Kidney (tissue), 13 donors: ENCODE measurements at regions not wholly inside any gene's neighbourhood (a gene's known extent, or its start where the extent isn't known, plus 50 kb on each side); places are given as distances from the start of the nearest gene placed in this dataset.

Source experiments
- DNase-seq, 5 donors: peaks; one replicate each; pipeline ENCODE4 v3.0.0-alpha.2; 2013 to 2020
- FAIRE-seq: peaks from 2 replicates; lab custom pipeline; 2012; peaks lifted over from hg19 to GRCh38; lab: Jason Lieb, UNC
- H3K27ac ChIP-seq, 2 donors: one replicate each; pipeline ENCODE4 v1.7.0; 2013; ENCODE audit warnings: low read depth in 2 of 2, low read length in 2 of 2, inconsistent platforms in 1 of 2
- H3K27me3 ChIP-seq: one replicate; pipeline ENCODE4 v1.7.1; 2013; ENCODE audit warnings: low read length, inconsistent platforms; ENCODE audit not compliant: control insufficient read depth, insufficient read depth
- H3K36me3 ChIP-seq, 3 donors: one replicate each; pipeline versions ENCODE4 v1.7.0 to v1.7.1; 2013; ENCODE audit warnings: low read length in 3 of 3, control low read depth in 1 of 3, inconsistent platforms in 1 of 3; ENCODE audit not compliant: insufficient read depth in 3 of 3, control insufficient read depth in 2 of 3
- H3K4me1 ChIP-seq, 3 donors: one replicate each; pipeline versions ENCODE4 v1.7.0 to v1.7.1; 2013; ENCODE audit warnings: low read length in 3 of 3, inconsistent platforms in 1 of 3, low read depth in 1 of 3; ENCODE audit not compliant: control insufficient read depth in 2 of 3, insufficient read depth in 2 of 3
- H3K4me3 ChIP-seq, 3 donors: one replicate each; pipeline versions ENCODE4 v1.7.0 to v1.8.1; 2013; ENCODE audit warnings: low read length in 3 of 3, control low read depth in 1 of 3, inconsistent platforms in 1 of 3
- H3K9ac ChIP-seq, 3 donors: one replicate each; pipeline versions ENCODE4 v1.7.0 to v1.7.1; 2013; ENCODE audit warnings: low read length in 3 of 3, control low read depth in 1 of 3, inconsistent platforms in 1 of 3
- H3K9me3 ChIP-seq, 3 donors: one replicate each; pipeline versions ENCODE4 v1.7.0 to v1.7.1; 2013; ENCODE audit warnings: low read length in 3 of 3, control low read depth in 1 of 3, inconsistent platforms in 1 of 3; ENCODE audit not compliant: control insufficient read depth in 2 of 3, insufficient read depth in 1 of 3
- CTCF ChIP-seq: IDR thresholded peaks from 3 replicates; pipeline ENCODE4 v1.5.1; 2012; ENCODE audit warnings: mild to moderate bottlenecking, moderate library complexity, borderline replicate concordance; ENCODE audit not compliant: insufficient read depth; ENCODE audit errors: extremely low read depth
- intact Hi-C: fragments of 100-400 bp; cut with DNase I; formaldehyde crosslinking; loops from one replicate; pipeline ENCODE4 v1.11.1; 2022
- donor health status: control.
- donor health status: control.
- donor health status: control.
- donor health status: control.
- donor health status: control.
- donor health status: DM: yes; HTN: yes; CAD: no.
- donor health status: Normal renal cell carcinoma (clear cell type).

DNA sequence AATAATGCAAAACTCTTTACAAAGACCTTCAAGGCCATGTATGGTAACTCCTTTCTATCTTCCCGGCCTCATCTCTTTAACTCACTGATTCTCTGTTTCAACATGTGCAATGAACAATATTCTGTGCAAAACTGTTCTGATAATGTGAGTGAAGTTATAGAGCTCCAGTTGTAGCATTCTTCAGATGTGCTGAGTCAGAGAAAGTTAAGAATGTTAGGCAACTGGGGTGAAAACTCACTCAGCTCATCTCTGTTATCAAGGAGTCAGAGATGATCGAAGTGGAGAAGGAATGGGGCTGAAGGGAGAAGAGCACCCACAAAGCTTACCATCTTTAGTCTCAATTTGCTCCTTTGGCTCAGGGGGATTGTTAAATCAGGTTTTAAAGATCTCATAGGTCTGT lies 344.7 kb upstream of the NPSR1 start:
- no peaks in the 10 kb centered on the region for H3K4me1 ChIP-seq
- H3K36me3 ChIP-seq: no peaks in the 10 kb centered on the region
- no peaks in the 10 kb centered on the region for H3K27me3 ChIP-seq
- H3K9ac ChIP-seq: no peak overlapping the region
- no peak for DNase-seq
- intact Hi-C loops: no loop called here
- no peak for TF ChIP-seq CTCF
- H3K9me3 ChIP-seq: peaks cover 0 to 4% (median 0%) of the 10 kb centered on the region in 3 donors
- FAIRE-seq: no peak
- H3K27ac ChIP-seq: no peak overlapping the region
- H3K4me3 ChIP-seq: no peak overlapping the region

- TF ChIP-seq CTCF: no peak
- no peak overlapping the region for H3K9ac ChIP-seq
- H3K4me1 ChIP-seq: no peaks in the 10 kb centered on the region
- H3K27ac ChIP-seq: no peak overlapping the region
- FAIRE-seq: no peak
- DNase-seq: no peak
- intact Hi-C loops: no loop called here
- no peak overlapping the region for H3K4me3 ChIP-seq
- peaks cover 0 to 4% (median 0%) of the 10 kb centered on the region in 3 donors for H3K9me3 ChIP-seq
- H3K36me3 ChIP-seq: no peaks in the 10 kb centered on the region
- H3K27me3 ChIP-seq: no peaks in the 10 kb centered on the region
These were observed 343.0 kb upstream of the NPSR1 start for GRCh38 chr7:34315032-34315431.

DNA sequence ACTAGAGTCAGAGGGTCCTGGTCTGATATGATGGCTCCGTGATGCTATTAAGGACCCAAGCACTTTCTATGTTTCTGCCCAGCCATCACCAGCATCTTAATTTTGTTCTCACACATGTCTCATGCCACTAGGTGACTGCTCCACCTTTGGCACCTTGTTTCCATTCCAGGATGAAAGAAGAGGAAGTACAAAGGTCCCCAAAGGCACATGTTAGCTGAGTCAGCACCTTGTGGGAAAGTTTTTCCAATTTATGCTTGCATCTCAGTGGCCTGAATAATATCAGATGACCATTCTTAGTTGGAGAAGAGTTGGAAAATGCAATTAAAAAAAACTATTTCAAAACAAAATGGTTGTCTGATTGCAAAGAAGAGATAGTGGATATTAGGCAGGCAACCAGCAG lies 341.0 kb upstream of the NPSR1 start:
- Histone ChIP-seq H3K27ac (no peak overlapping the region), H3K27me3 (no peaks in the 10 kb centered on the region), H3K9me3 (peaks cover 0 to 4% (median 0%) of the 10 kb centered on the region in 3 donors), H3K9ac (no peak overlapping the region), H3K4me3 (no peak overlapping the region), H3K4me1 (no peaks in the 10 kb centered on the region), H3K36me3 (no peaks in the 10 kb centered on the region)
- intact Hi-C loops: no loop called here
- DNase-seq (no peak), FAIRE-seq (no peak)
- no peak for TF ChIP-seq CTCF

GRCh38 chr7:34320412-34320811 lies 337.6 kb upstream of the NPSR1 start:
- no peak for TF ChIP-seq CTCF
- Histone ChIP-seq H3K27ac (no peak overlapping the region), H3K27me3 (no peaks in the 10 kb centered on the region), H3K9ac (no peak overlapping the region), H3K4me1 (no peaks in the 10 kb centered on the region), H3K36me3 (no peaks in the 10 kb centered on the region), H3K4me3 (no peak overlapping the region), H3K9me3 (no peaks in the 10 kb centered on the region)
- intact Hi-C loops: no loop called here
- DNase-seq (no peak), FAIRE-seq (no peak)
